ENCODE measurements at regions not wholly inside any gene's neighbourhood (a gene's known extent, or its start where the extent isn't known, plus 50 kb on each side); places are given as distances from the start of the nearest gene placed in this dataset.
"Not testable (repeated sequence)": the region's sequence is repeated elsewhere in the genome, so short reads cannot be mapped to it uniquely, and the experiment has no call there.

DNA sequence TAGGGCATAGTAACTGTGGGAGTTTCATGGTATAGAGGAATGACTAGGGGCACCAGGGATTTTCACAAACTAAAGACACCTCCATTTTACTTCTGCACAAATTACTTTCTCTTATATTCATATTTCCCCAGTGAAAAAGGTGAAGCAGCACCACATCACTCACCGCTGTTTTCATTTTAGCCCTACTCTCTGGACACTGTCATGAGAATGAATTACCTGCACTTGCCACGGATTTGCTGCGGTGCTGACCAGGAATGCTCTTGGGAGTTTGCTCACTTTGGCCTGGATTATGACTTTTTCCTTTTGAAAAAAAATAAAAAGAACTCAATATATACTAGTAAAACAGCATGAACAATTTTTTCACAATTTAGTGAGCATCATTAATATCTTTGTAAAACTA, 351.3 kb downstream of the NKX6-1 start:
- no peaks in the 10 kb centered on the region for H3K36me3 Mint-ChIP-seq
- intact Hi-C loops (cut with micrococcal nuclease): no loop called here
- 87% methylated on average over 3 of the region's 3 CpGs for whole genome bisulfite sequencing (ENCODE audit: insufficient coverage)
- no peaks in the 10 kb centered on the region for H3K4me1 Mint-ChIP-seq
- no peak overlapping the region for H3K4me3 ChIP-seq (ENCODE audit: low read length)
- peaks cover under 1 to 2% of the 10 kb centered on the region in 2 donors for H3K9me3 Mint-ChIP-seq
- H3K27me3 ChIP-seq (ENCODE audit: control insufficient read depth, insufficient read depth, low read length): no peaks in the 10 kb centered on the region
- no peak overlapping the region for H3K27ac Mint-ChIP-seq
- no peaks in the 10 kb centered on the region for H3K9me3 ChIP-seq (ENCODE audit: control insufficient read depth, insufficient read depth, low read length)
- DNase-seq (no peak), ATAC-seq (no peak)
- no peak overlapping the region for H3K4me3 Mint-ChIP-seq
- no peaks in the 10 kb centered on the region for H3K27me3 Mint-ChIP-seq (ENCODE audit: low read depth in 2 of 2)
- TF ChIP-seq, protein P1, sequence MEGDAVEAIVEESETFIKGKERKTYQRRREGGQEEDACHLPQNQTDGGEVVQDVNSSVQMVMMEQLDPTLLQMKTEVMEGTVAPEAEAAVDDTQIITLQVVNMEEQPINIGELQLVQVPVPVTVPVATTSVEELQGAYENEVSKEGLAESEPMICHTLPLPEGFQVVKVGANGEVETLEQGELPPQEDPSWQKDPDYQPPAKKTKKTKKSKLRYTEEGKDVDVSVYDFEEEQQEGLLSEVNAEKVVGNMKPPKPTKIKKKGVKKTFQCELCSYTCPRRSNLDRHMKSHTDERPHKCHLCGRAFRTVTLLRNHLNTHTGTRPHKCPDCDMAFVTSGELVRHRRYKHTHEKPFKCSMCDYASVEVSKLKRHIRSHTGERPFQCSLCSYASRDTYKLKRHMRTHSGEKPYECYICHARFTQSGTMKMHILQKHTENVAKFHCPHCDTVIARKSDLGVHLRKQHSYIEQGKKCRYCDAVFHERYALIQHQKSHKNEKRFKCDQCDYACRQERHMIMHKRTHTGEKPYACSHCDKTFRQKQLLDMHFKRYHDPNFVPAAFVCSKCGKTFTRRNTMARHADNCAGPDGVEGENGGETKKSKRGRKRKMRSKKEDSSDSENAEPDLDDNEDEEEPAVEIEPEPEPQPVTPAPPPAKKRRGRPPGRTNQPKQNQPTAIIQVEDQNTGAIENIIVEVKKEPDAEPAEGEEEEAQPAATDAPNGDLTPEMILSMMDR (IDR thresholded peaks at IDR 0.05): no peak
- H3K27ac ChIP-seq (ENCODE audit: low read length): no peak overlapping the region
- no peaks in the 10 kb centered on the region for H3K4me1 ChIP-seq (ENCODE audit: control insufficient read depth, insufficient read depth, low read length)
- H3K36me3 ChIP-seq (ENCODE audit: control insufficient read depth, insufficient read depth, low read length): no peaks in the 10 kb centered on the region

DNA sequence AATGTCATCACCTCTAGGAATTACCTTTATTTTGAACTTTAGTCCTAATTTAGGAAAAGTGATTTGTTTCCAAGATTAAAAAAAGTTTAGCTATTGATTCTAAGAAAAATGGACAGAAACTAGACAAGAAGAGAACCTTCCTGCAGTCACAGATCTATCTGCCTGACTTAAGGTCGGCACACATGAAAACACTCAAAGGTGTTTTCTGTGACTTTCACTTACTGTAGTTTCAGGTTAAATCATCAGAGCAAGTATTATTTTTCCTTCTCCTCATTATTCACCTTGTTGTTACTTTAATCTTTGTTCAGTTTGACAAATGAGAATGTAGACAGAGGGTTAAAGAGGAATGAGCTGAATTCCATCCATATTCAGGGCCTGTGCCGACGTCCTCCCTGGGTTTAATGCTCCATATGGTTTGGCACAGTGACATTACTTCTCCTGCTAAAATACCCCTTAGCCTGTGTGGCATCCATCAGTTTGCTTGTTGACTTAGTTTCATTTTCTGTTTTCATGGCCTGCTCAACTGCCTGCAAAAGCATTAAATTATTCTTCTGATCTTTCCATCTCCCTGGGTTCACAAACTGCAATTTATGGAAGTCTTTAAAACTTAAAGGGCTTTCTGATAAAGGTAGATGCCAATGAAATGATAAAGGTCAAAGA, 352.7 kb downstream of the NKX6-1 start:
- Histone ChIP-seq H3K9me3 (ENCODE audit: control insufficient read depth, insufficient read depth, low read length) (no peaks in the 10 kb centered on the region), H3K36me3 (ENCODE audit: control insufficient read depth, insufficient read depth, low read length) (no peaks in the 10 kb centered on the region), H3K27ac (ENCODE audit: low read length) (no peak overlapping the region), H3K4me1 (ENCODE audit: control insufficient read depth, insufficient read depth, low read length) (no peaks in the 10 kb centered on the region), H3K4me3 (ENCODE audit: low read length) (no peak overlapping the region), H3K27me3 (ENCODE audit: control insufficient read depth, insufficient read depth, low read length) (no peaks in the 10 kb centered on the region)
- H3K27ac Mint-ChIP-seq: no peak overlapping the region
- ATAC-seq: no peak
- no peaks in the 10 kb centered on the region for H3K36me3 Mint-ChIP-seq
- H3K4me3 Mint-ChIP-seq: no peak overlapping the region
- H3K9me3 Mint-ChIP-seq: peaks cover 2% of the 10 kb centered on the region in 2 donors
- TF ChIP-seq, protein P1 (IDR thresholded peaks at IDR 0.05): no peak
- intact Hi-C loops (cut with micrococcal nuclease): no loop called here
- 54% methylated on average over 3 of the region's 3 CpGs for WGBS (ENCODE audit: insufficient coverage)
- DNase-seq: no peak
- H3K4me1 Mint-ChIP-seq: no peaks in the 10 kb centered on the region
- H3K27me3 Mint-ChIP-seq (ENCODE audit: low read depth in 2 of 2): no peaks in the 10 kb centered on the region

DNA sequence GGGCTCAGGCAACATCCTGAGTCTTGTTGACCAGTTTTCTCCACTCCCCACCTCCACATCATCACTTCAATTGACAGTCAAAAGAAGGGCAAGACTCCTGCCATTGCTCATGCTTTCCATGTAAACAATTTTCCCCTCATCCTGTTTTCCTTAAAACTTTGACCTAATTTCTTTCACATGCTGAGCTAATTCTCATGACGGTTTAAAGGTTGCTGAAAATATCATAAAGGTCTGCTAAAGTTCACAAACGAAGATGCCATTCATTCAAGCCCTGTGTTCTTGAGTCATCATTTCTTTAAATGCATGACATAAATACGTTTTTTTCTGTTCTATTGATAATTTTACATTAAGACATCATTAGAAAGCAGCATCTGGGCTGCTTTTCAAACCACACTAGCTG, 353.9 kb downstream of the NKX6-1 start:
- no peaks in the 10 kb centered on the region for H3K36me3 ChIP-seq (ENCODE audit: control insufficient read depth, insufficient read depth, low read length)
- H3K9me3 ChIP-seq (ENCODE audit: control insufficient read depth, insufficient read depth, low read length): no peaks in the 10 kb centered on the region
- H3K36me3 Mint-ChIP-seq: no peaks in the 10 kb centered on the region
- H3K4me3 ChIP-seq (ENCODE audit: low read length): no peak overlapping the region
- peaks cover 2% of the 10 kb centered on the region in 2 donors for H3K9me3 Mint-ChIP-seq
- H3K4me1 Mint-ChIP-seq: no peaks in the 10 kb centered on the region
- intact Hi-C loops (cut with micrococcal nuclease): no loop called here
- no peak overlapping the region for H3K4me3 Mint-ChIP-seq
- no peaks in the 10 kb centered on the region for H3K4me1 ChIP-seq (ENCODE audit: control insufficient read depth, insufficient read depth, low read length)
- TF ChIP-seq, protein P1 (IDR thresholded peaks at IDR 0.05): no peak
- no peak overlapping the region for H3K27ac Mint-ChIP-seq
- DNase-seq (no peak), ATAC-seq (no peak)
- no peaks in the 10 kb centered on the region for H3K27me3 ChIP-seq (ENCODE audit: control insufficient read depth, insufficient read depth, low read length)
- no peak overlapping the region for H3K27ac ChIP-seq (ENCODE audit: low read length)
- WGBS (ENCODE audit: insufficient coverage): 78% methylated on average over 3 of the region's 3 CpGs
- no peaks in the 10 kb centered on the region for H3K27me3 Mint-ChIP-seq (ENCODE audit: low read depth in 2 of 2)

DNA sequence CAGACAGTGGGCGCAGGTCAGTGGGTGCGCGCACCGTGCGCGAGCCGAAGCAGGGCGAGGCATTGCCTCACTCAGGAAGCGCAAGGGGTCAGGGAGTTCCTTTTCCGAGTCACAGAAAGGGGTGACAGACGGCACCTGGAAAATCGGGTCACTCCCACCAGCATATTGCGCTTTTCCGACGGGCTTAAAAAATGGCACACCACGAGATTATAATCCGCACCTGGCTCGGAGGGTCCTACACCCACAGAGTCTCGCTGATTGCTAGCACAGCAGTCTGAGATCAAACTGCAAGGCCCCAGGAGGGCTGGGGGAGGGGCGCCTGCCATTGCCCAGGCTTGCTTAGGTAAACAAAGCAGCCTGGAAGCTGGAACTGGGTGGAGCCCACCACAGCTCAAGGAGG, 372.2 kb downstream of the NKX6-1 start:
- peaks cover 13% of the 10 kb centered on the region for H3K36me3 Mint-ChIP-seq
- WGBS (ENCODE audit: insufficient coverage): 73% methylated on average over 18 of the region's 20 CpGs
- H3K27me3 ChIP-seq (ENCODE audit: control insufficient read depth, insufficient read depth, low read length); intact Hi-C loops (cut with micrococcal nuclease); H3K4me1 ChIP-seq (ENCODE audit: control insufficient read depth, insufficient read depth, low read length); ATAC-seq; H3K36me3 ChIP-seq (ENCODE audit: control insufficient read depth, insufficient read depth, low read length); H3K4me1 Mint-ChIP-seq; H3K27ac ChIP-seq (ENCODE audit: low read length); H3K9me3 ChIP-seq (ENCODE audit: control insufficient read depth, insufficient read depth, low read length); H3K27me3 Mint-ChIP-seq (ENCODE audit: low read depth in 2 of 2); H3K9me3 Mint-ChIP-seq; DNase-seq; H3K27ac Mint-ChIP-seq; H3K4me3 ChIP-seq (ENCODE audit: low read length); H3K4me3 Mint-ChIP-seq: not testable (repeated sequence)
